Posterior cingulate gyrus (tissue), 11 donors: ENCODE measurements at regions not wholly inside any gene's neighbourhood (a gene's known extent, or its start where the extent isn't known, plus 50 kb on each side); places are given as distances from the start of the nearest gene placed in this dataset.

Source experiments
- DNase-seq, 10 donors: peaks; one replicate each; pipeline versions ENCODE4 v3.0.0 to v3.0.0-alpha.2; 2020 to 2021; ENCODE audit warnings: mixed read lengths in 3 of 10
- intact Hi-C: fragments of 100-400 bp; cut with DNase I; formaldehyde crosslinking; loops from one replicate; pipeline ENCODE4 v1.15.1; 2023

GRCh38 chr17:34171245-34171818 is 83.8 kb upstream of the CCL2 start:
- DNase-seq, result peak in 8 of 10 donors; percentile 21 to 85 (median 54)
- intact Hi-C loops, result no loop called here

GRCh38 chr17:34172390-34172918 is 82.6 kb upstream of the CCL2 start:
- DNase-seq, result no peak
- intact Hi-C loops, result no loop called here

- intact Hi-C loops, result no loop called here
- DNase-seq, result no peak
These were observed 81.8 kb upstream of the CCL2 start for GRCh38 chr17:34173241-34173640.

GRCh38 chr17:34174496-34174895 is 80.6 kb upstream of the CCL2 start:
- no peak for DNase-seq
- intact Hi-C loops, result no loop called here

GRCh38 chr17:34176440-34176839 is 78.6 kb upstream of the CCL2 start:
- no peak for DNase-seq
- intact Hi-C loops, result no loop called here

GRCh38 chr17:34177642-34178041 is 77.4 kb upstream of the CCL2 start:
- intact Hi-C loops, result no loop called here

GRCh38 chr17:34178092-34178491 is 77.0 kb upstream of the CCL2 start:
- intact Hi-C loops, result no loop called here

More at GRCh38 chr17:34177642-34178041, 77.4 kb upstream of the CCL2 start:
- DNase-seq, result no peak

GRCh38 chr17:34182036-34182803 is 72.9 kb upstream of the CCL2 start:
- intact Hi-C loops, result no loop called here
- DNase-seq, result no peak

More at GRCh38 chr17:34178092-34178491, 77.0 kb upstream of the CCL2 start:
- no peak for DNase-seq

- intact Hi-C loops, result loop anchor here (10.0 kb wide), 1 partner anchor 59 kb away; the partner anchor contains the start of gene CCL2
- DNase-seq, result no peak
These were observed 59.1 kb upstream of the CCL2 start for GRCh38 chr17:34195987-34196386.

GRCh38 chr17:34198519-34198918 is 56.6 kb upstream of the CCL2 start:
- DNase-seq, result no peak
- intact Hi-C loops, result loop anchor here (10.0 kb wide), 1 partner anchor 56 kb away; the partner anchor contains the start of gene CCL2

- intact Hi-C loops, result loop anchor here (10.0 kb wide), 1 partner anchor 55 kb away; the partner anchor contains the start of gene CCL2
- no peak for DNase-seq
These were observed 55.6 kb upstream of the CCL2 start for GRCh38 chr17:34199454-34199853.

GRCh38 chr17:34199932-34200534 is 55.1 kb upstream of the CCL2 start:
- intact Hi-C loops, result loop anchor here (1.0 to 10.0 kb wide), 3 partner anchors 55 to 161 kb away; partner anchors contain the start of gene CCL2
- peak in 6 of 10 donors; percentile 32 to 88 (median 60) for DNase-seq

- DNase-seq, result no peak
These were observed 53.9 kb upstream of the CCL2 start for GRCh38 chr17:34201225-34201624.

GRCh38 chr17:34201767-34202166 is 53.3 kb upstream of the CCL2 start:
- DNase-seq, result no peak
- intact Hi-C loops, result loop anchor here (2.0 kb wide), 1 partner anchor 105 kb away; no protein-coding TSS in a partner anchor

More at GRCh38 chr17:34201225-34201624, 53.9 kb upstream of the CCL2 start:
- intact Hi-C loops, result loop anchor here (2.0 kb wide), 1 partner anchor 106 kb away; no protein-coding TSS in a partner anchor

GRCh38 chr17:34203018-34203638 is 52.0 kb upstream of the CCL2 start:
- no peak for DNase-seq
- intact Hi-C loops, result no loop called here

- DNase-seq, result no peak
- intact Hi-C loops, result no loop called here
These were observed 50.7 kb upstream of the CCL2 start for GRCh38 chr17:34204402-34204801.
